SK-N-SH treated with all-trans-retinoic acid at 6 μM for 48 hours (cell line): ENCODE measurements at regions not wholly inside any gene's neighbourhood (a gene's known extent, or its start where the extent isn't known, plus 50 kb on each side); places are given as distances from the start of the nearest gene placed in this dataset.

Experiments
- ARNTL ChIP-seq: fragments of 450-650 bp; formaldehyde crosslinking; IDR thresholded peaks from 2 replicates; pipeline ENCODE4 v1.5.0; 2020; ENCODE audit warnings: low read depth, mild to moderate bottlenecking, moderate library complexity, borderline replicate concordance
- CSRNP3 ChIP-seq: fragments of 250-450 bp; sonication (Bioruptor Pico); IDR thresholded peaks from 2 replicates; pipeline ENCODE4 v1.5.1; 2021; ENCODE audit warnings: mild to moderate bottlenecking, moderate library complexity
- ISL1 ChIP-seq: fragments of 250-450 bp; sonication (Bioruptor Pico); IDR thresholded peaks from 2 replicates; pipeline ENCODE4 v2.1.2; 2022; ENCODE audit warnings: mild to moderate bottlenecking, moderate library complexity
- RARB ChIP-seq: fragments of 250-450 bp; sonication (Bioruptor Pico); IDR thresholded peaks from 2 replicates; pipeline ENCODE4 v1.8.0; 2021; ENCODE audit warnings: mild to moderate bottlenecking, moderate library complexity
- SNAI2 ChIP-seq: fragments of 250-450 bp; sonication (Bioruptor Pico); IDR thresholded peaks from 2 replicates; pipeline ENCODE4 v1.5.0; 2020; ENCODE audit warnings: mild to moderate bottlenecking, moderate library complexity
- ZNF565 ChIP-seq: fragments of 450-650 bp; formaldehyde crosslinking; conservative IDR thresholded peaks from 2 replicates; pipeline ENCODE4 v1.5.0; 2020; ENCODE audit warnings: low read depth, mild to moderate bottlenecking, moderate library complexity
- ZNF8 ChIP-seq: fragments of 450-650 bp; formaldehyde crosslinking; IDR thresholded peaks from 2 replicates; pipeline ENCODE4 v1.5.0; 2020; ENCODE audit warnings: mild to moderate bottlenecking, moderate library complexity
- TF ChIP-seq, protein P1 (sequence below): fragments of 250-450 bp; sonication (Bioruptor Pico); IDR thresholded peaks from 2 replicates; pipeline ENCODE4 v1.5.1; 2020; ENCODE audit warnings: low read depth, mild to moderate bottlenecking, moderate library complexity

GRCh38 chr12:23006413-23006812 is 381.4 kb downstream of the ETNK1 start:
- TF ChIP-seq RARB (CRISPR knock-in tag) (no peak), ISL1 (CRISPR knock-in tag) (no peak), ARNTL (CRISPR knock-in tag) (no peak), SNAI2 (CRISPR knock-in tag) (no peak), CSRNP3 (no peak), ZNF565 (CRISPR knock-in tag) (no peak), ZNF8 (CRISPR knock-in tag) (no peak)
- TF ChIP-seq, protein P1, sequence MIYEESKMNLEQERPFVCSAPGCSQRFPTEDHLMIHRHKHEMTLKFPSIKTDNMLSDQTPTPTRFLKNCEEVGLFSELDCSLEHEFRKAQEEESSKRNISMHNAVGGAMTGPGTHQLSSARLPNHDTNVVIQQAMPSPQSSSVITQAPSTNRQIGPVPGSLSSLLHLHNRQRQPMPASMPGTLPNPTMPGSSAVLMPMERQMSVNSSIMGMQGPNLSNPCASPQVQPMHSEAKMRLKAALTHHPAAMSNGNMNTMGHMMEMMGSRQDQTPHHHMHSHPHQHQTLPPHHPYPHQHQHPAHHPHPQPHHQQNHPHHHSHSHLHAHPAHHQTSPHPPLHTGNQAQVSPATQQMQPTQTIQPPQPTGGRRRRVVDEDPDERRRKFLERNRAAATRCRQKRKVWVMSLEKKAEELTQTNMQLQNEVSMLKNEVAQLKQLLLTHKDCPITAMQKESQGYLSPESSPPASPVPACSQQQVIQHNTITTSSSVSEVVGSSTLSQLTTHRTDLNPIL (CRISPR knock-in tag), result no peak
